Osteoblast (primary cell): ENCODE measurements at regions not wholly inside any gene's neighbourhood (a gene's known extent, or its start where the extent isn't known, plus 50 kb on each side); places are given as distances from the start of the nearest gene placed in this dataset.

Source experiments
- DNase-seq: peaks from one replicate; pipeline ENCODE4 v3.0.0; 2011; ENCODE audit warnings: low spot score, mixed read lengths; ENCODE audit not compliant: insufficient read length; ENCODE audit errors: missing footprints
- H2AFZ ChIP-seq: 2 replicates; pipeline ENCODE4 v1.6.0; 2011; ENCODE audit warnings: mild to moderate bottlenecking, low read length
- H3K27ac ChIP-seq: 2 replicates; pipeline ENCODE4 v1.5.1; 2011; ENCODE audit warnings: mild to moderate bottlenecking, low read depth, low read length, moderate library complexity
- H3K27me3 ChIP-seq: 2 replicates; pipeline ENCODE4 v1.6.0; 2012; ENCODE audit warnings: mild to moderate bottlenecking, control low read depth, inconsistent platforms, low read length, moderate library complexity; ENCODE audit not compliant: insufficient read depth
- H3K36me3 ChIP-seq: 2 replicates; pipeline ENCODE4 v1.5.1; 2011; ENCODE audit warnings: mild to moderate bottlenecking, low read length, control low read depth, moderate library complexity; ENCODE audit not compliant: insufficient read depth
- H3K4me1 ChIP-seq: 2 replicates; pipeline ENCODE4 v1.5.1; 2011; ENCODE audit warnings: mild to moderate bottlenecking, low read length, control low read depth, moderate library complexity; ENCODE audit not compliant: insufficient read depth
- H3K4me2 ChIP-seq: 2 replicates; pipeline ENCODE4 v1.6.0; 2011; ENCODE audit warnings: mild to moderate bottlenecking, low read length; ENCODE audit not compliant: insufficient read depth
- H3K4me3 ChIP-seq: fragments of 200-600 bp; sonication (generic); 3 replicates; pipeline ENCODE4 v1.5.1; 2012; ENCODE audit warnings: mild to moderate bottlenecking, low read length, inconsistent platforms; ENCODE audit not compliant: insufficient read depth
- H3K79me2 ChIP-seq: 2 replicates; pipeline ENCODE4 v1.6.0; 2012; ENCODE audit warnings: mild to moderate bottlenecking, low read length, control low read depth, inconsistent platforms; ENCODE audit not compliant: insufficient read depth
- H3K9me3 ChIP-seq: 2 replicates; pipeline ENCODE4 v1.5.1; 2011; ENCODE audit warnings: low read depth, low read length, control low read depth
- H4K20me1 ChIP-seq: 2 replicates; pipeline ENCODE4 v1.6.0; 2012; ENCODE audit warnings: mild to moderate bottlenecking, low read length, control low read depth; ENCODE audit not compliant: insufficient read depth
- CTCF ChIP-seq: IDR thresholded peaks from 2 replicates; pipeline ENCODE4 v1.5.1; 2011; ENCODE audit warnings: mild to moderate bottlenecking, low read depth, low read length, moderate library complexity; ENCODE audit errors: extremely low read depth

GRCh38 chr3:88809993-88810392 is 297.4 kb upstream of the EPHA3 start:
- Histone ChIP-seq H3K27ac (peak overlapping the region; percentile 61), H3K4me2 (peak overlapping the region; percentile 62), H3K79me2 (no peaks in the 10 kb centered on the region), H3K27me3 (no peaks in the 10 kb centered on the region), H2AFZ (peak overlapping the region; percentile 67), H3K4me3 (no peak overlapping the region), H4K20me1 (no peaks in the 10 kb centered on the region), H3K36me3 (no peaks in the 10 kb centered on the region), H3K4me1 (peaks cover 16% of the 10 kb centered on the region), H3K9me3 (no peaks in the 10 kb centered on the region)
- TF ChIP-seq CTCF, result no peak
- no peak for DNase-seq

DNA sequence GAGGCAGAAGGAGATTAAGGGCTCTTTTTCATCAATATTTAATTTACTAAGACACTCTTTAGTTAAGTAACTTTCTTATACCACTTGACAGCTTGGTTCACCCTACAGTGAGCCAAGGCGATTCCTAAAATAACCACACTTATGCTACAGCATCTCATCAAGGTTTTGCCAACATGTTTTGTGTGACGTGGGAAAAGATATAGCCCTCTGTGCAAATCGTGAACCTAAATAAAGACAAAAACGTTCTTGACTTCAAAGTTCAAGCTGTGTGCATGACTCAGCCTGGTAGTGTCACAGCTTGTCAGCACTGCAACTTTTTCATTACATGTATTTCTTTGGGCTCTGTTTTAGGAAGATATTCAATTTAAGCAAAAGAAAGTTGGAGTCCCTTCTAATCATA is 297.0 kb upstream of the EPHA3 start:
- H3K9me3 ChIP-seq, result no peaks in the 10 kb centered on the region
- TF ChIP-seq CTCF, result no peak
- no peaks in the 10 kb centered on the region for H4K20me1 ChIP-seq
- no peak overlapping the region for H3K4me3 ChIP-seq
- H3K27ac ChIP-seq, result peak overlapping the region; percentile 61
- H2AFZ ChIP-seq, result peak overlapping the region; percentile 67
- H3K79me2 ChIP-seq, result no peaks in the 10 kb centered on the region
- no peak for DNase-seq
- H3K36me3 ChIP-seq, result no peaks in the 10 kb centered on the region
- peak overlapping the region; percentile 62 for H3K4me2 ChIP-seq
- peaks cover 16% of the 10 kb centered on the region for H3K4me1 ChIP-seq
- H3K27me3 ChIP-seq, result no peaks in the 10 kb centered on the region

- no peak overlapping the region for H3K4me2 ChIP-seq
- no peak for DNase-seq
- H4K20me1 ChIP-seq, result no peaks in the 10 kb centered on the region
- no peak overlapping the region for H3K4me3 ChIP-seq
- no peak for TF ChIP-seq CTCF
- H2AFZ ChIP-seq, result no peak overlapping the region
- H3K27me3 ChIP-seq, result no peaks in the 10 kb centered on the region
- no peaks in the 10 kb centered on the region for H3K9me3 ChIP-seq
- peaks cover 16% of the 10 kb centered on the region for H3K4me1 ChIP-seq
- H3K79me2 ChIP-seq, result no peaks in the 10 kb centered on the region
- no peak overlapping the region for H3K27ac ChIP-seq
- no peaks in the 10 kb centered on the region for H3K36me3 ChIP-seq
Measured at GRCh38 chr3:88811096-88811495, 296.3 kb upstream of the EPHA3 start.

GRCh38 chr3:88812576-88812975 is 294.8 kb upstream of the EPHA3 start:
- DNase-seq, result no peak

More at GRCh38 chr3:88812576-88812975, 294.8 kb upstream of the EPHA3 start:
- no peaks in the 10 kb centered on the region for H4K20me1 ChIP-seq
- H3K36me3 ChIP-seq, result no peaks in the 10 kb centered on the region
- no peak for TF ChIP-seq CTCF
- H2AFZ ChIP-seq, result no peak overlapping the region
- no peak overlapping the region for H3K4me2 ChIP-seq
- H3K4me1 ChIP-seq, result peaks cover 14% of the 10 kb centered on the region
- H3K27me3 ChIP-seq, result no peaks in the 10 kb centered on the region
- no peaks in the 10 kb centered on the region for H3K9me3 ChIP-seq
- H3K4me3 ChIP-seq, result no peak overlapping the region
- no peak overlapping the region for H3K27ac ChIP-seq
- H3K79me2 ChIP-seq, result no peaks in the 10 kb centered on the region
